GM12875 (cell line): ENCODE measurements at regions not wholly inside any gene's neighbourhood (a gene's known extent, or its start where the extent isn't known, plus 50 kb on each side); places are given as distances from the start of the nearest gene placed in this dataset.

ENCODE experiments used
- H3K4me3 ChIP-seq: one replicate; pipeline ENCODE4 v1.5.1; 2011; ENCODE audit warnings: low read depth, low read length, control low read depth
- TF ChIP-seq, protein P1 (sequence below): IDR thresholded peaks from 2 replicates; pipeline ENCODE4 v1.5.1; 2011; ENCODE audit warnings: low read depth, mild to moderate bottlenecking, control low read depth, inconsistent platforms, low read length, moderate library complexity, borderline replicate concordance; ENCODE audit not compliant: insufficient read depth

DNA sequence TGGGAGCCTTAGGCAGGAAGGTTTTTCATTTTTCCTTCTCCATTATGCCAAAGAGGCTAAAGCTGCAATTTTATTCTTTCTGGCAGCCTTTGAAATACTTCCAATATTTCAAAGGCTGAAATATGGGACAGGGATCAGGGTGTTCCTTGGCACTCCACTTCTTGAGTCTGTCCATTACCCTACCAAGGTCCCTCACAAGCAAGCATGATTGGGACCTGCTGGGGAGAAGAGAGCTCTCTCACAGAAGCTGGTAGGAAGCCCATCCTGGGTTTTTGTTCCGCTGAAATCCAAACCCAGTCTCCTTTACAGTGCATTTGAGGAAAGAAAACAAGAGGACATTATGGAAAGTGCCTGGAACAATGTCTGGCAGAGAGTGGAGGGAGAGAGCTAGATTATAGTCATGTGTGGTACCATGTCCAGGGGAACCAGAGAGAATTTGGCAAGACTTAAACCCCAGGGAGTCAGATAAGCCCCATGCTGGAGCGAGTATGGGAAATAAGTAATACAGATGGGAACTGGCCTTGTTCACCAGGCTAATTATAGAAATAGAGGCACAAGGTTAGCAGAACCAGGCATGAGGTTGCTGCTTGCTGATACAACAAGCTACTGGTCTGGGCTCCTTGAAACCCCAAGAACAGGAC is 104.7 kb downstream of the LSM5 start:
- no peak overlapping the region for H3K4me3 ChIP-seq
- TF ChIP-seq, protein P1, sequence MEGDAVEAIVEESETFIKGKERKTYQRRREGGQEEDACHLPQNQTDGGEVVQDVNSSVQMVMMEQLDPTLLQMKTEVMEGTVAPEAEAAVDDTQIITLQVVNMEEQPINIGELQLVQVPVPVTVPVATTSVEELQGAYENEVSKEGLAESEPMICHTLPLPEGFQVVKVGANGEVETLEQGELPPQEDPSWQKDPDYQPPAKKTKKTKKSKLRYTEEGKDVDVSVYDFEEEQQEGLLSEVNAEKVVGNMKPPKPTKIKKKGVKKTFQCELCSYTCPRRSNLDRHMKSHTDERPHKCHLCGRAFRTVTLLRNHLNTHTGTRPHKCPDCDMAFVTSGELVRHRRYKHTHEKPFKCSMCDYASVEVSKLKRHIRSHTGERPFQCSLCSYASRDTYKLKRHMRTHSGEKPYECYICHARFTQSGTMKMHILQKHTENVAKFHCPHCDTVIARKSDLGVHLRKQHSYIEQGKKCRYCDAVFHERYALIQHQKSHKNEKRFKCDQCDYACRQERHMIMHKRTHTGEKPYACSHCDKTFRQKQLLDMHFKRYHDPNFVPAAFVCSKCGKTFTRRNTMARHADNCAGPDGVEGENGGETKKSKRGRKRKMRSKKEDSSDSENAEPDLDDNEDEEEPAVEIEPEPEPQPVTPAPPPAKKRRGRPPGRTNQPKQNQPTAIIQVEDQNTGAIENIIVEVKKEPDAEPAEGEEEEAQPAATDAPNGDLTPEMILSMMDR = no peak

DNA sequence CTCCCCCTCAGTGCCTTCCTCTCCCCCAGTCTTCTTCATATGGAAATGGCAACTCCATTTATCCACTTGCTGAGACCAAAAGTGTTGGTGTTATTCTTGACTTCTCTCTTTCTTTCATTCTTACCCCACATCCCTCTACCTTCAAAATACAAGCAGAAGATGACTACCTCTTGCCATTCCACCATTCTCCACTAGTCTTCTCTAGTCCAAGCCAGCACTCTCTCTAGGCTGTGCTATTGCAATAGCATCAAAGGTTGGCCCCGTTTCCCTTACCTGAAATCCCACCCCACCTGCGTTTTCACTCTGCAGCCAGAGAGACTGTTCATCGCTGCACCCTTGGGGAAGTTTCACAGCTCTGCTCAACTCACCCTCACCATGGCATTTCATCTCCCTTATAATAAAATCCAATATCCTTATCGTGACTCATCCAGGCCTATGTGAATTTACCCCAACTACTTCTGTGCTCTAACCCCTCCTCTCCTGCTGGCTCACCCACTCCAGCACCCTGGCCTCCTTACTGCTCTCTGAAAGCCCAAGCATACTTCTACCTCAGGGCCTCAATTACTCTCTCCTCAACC is 109.1 kb downstream of the LSM5 start:
- no peak overlapping the region for H3K4me3 ChIP-seq
- TF ChIP-seq, protein P1 = no peak

DNA sequence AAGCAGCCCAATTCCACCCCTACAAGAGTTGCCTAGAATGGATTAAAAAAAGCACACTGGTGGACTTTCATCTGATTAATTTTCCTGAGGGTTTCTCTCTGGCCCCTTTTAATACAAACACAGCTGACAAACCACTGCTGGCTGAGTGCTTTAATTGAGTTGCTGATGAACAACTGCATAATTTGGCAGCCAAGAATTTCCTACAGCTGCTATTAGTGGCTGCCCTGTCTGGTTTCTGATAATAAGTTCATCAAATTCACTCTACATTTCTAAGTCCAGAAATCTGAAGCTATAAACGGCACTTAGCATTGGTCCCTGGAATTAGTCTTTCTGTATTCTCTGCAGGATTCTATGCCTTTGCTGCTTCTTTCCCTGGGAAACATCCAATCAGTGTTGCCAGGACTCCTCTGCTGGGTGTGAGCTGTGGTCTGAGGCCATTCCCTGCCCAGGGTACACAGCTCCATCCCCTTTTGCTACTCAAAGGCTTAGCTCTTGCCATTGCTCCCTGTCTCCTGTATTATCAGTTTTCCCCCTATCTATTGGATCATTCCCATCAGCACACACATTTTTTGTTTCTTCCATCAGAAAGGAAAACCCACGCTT is 110.6 kb downstream of the LSM5 start:
- no peak overlapping the region for H3K4me3 ChIP-seq
- TF ChIP-seq, protein P1 = no peak

DNA sequence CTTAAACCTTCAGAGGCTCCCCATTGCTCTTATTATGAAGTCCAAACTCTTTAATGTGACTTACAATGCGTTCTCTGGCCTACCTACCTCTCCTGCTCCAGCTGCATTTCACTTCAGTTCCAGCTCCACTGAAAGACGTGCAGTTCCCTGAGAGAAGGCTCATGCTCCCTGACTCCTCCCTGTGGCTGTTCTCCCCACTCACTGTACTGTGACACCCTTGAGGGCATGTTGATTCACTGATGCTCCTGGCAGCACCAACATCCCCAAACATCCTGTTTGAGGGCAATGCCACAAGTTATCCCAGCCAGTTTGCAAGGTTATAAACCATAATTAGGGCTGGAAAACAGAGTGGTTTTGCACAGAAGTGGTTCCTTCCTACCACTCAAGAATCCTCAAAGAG is 111.2 kb downstream of the LSM5 start:
- TF ChIP-seq, protein P1 = no peak

DNA sequence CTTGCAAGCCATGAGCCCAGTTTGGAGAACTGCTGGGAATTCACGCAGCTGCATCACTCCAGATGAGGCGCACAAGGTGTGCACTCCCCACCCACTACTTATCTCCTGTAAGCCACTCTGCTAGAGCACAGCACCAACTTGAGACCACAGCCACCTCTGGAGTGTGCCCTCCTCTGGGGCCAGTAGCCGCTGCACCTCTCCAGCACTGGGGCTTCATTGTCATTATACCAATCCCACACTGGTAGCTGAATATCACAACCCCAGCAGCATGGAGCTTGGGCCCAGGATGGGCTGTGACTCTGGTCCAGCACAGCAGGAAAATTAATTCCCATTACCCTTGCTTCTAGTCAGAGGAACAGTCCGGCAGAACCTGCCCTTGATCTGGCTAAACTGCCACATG is 125.6 kb downstream of the LSM5 start:
- no peak overlapping the region for H3K4me3 ChIP-seq
- TF ChIP-seq, protein P1 = no peak

More for the DNA sequence above, 111.2 kb downstream of the LSM5 start:
- no peak overlapping the region for H3K4me3 ChIP-seq

DNA sequence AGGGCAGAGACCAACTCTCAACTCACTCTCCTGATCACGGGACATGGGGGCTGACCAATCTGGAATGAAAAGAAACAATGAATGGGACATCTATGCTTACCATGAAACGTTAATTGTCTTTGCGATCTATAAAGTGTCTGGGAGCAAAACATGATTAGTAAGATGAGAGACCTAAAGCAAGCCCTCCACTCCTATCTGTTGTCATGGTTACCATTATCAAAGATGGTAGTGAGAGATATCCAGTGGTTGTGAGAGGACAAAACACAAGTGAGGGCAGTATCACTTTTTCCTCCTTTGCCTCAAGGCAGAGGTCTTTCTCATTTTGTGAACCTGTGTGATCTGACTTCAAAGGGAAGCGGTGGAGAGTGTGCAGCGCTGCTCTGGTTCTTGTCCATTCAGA is 130.1 kb downstream of the LSM5 start:
- no peak overlapping the region for H3K4me3 ChIP-seq
- TF ChIP-seq, protein P1 = no peak
